Peyer's patch (tissue), 4 donors: ENCODE measurements at regions not wholly inside any gene's neighbourhood (a gene's known extent, or its start where the extent isn't known, plus 50 kb on each side); places are given as distances from the start of the nearest gene placed in this dataset.

ENCODE experiments used
- CTCF ChIP-seq, 6 experiments: fragments of 450-650 bp in 4 of 6; fragments of 200-600 bp in 2 of 6; sonication (generic) in 1 of 6; IDR thresholded peaks; one replicate each; pipeline ENCODE4 v1.5.1; 2017 to 2019; ENCODE audit warnings: antibody characterized with exemption in 6 of 6, mild to moderate bottlenecking in 3 of 6, moderate library complexity in 1 of 6
- POLR2A ChIP-seq, 2 donors: fragments of 450-650 bp; IDR thresholded peaks; one replicate each; pipeline ENCODE4 v1.5.1; 2017; ENCODE audit warnings: antibody characterized with exemption in 2 of 2, mild to moderate bottlenecking in 2 of 2, moderate library complexity in 2 of 2

DNA sequence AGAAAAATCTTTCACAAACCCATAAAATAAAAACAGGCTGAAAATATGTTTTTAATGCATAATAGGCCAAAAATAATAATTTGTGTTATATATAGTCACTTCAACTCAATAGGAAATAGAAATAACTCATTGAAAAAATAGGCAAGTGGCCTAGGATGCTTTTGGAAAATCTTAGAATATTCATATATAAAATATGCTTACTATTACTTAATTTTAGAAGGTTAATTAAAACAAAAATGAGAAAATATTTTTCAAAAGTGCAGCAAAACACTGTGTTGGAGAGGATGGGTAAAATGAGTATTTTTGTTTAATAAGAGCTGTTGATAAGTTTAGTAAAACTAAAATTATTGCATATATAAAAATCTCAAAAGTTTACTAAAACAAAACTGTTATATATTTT lies 308.0 kb upstream of the ATXN7L3B start:
- TF ChIP-seq CTCF (IDR thresholded peaks at IDR 0.05), result no peak
- no peak for TF ChIP-seq POLR2A (IDR thresholded peaks at IDR 0.05)
